ENCODE measurements at regions not wholly inside any gene's neighbourhood (a gene's known extent, or its start where the extent isn't known, plus 50 kb on each side); places are given as distances from the start of the nearest gene placed in this dataset.

GRCh38 chr5:163695830-163696578 is 190.6 kb downstream of the MAT2B start:
- no peaks in the 10 kb centered on the region for H3K9me3 ChIP-seq (ENCODE audit: low read depth, low read length)
- DNase-seq (ENCODE audit: low read depth, low spot score): no peak
- TF ChIP-seq FOXP2 (optimal IDR thresholded peaks at IDR 0.05; ENCODE audit: control extremely low read depth, extremely low read length, insufficient read depth) (no peak), EZH2 (IDR thresholded peaks at IDR 0.05) (no peak), POLR2AphosphoS5 (IDR thresholded peaks at IDR 0.05; ENCODE audit: borderline replicate concordance, low read depth, low read length) (no peak)
- H3K36me3 ChIP-seq (ENCODE audit: insufficient read depth, low read length): no peaks in the 10 kb centered on the region
- H3K27ac ChIP-seq: no peak overlapping the region
- no peak overlapping the region for H3K4me3 ChIP-seq
- H3K9ac ChIP-seq (ENCODE audit: insufficient read length): no peak overlapping the region

- no peak for TF ChIP-seq POLR2AphosphoS5 (IDR thresholded peaks at IDR 0.05; ENCODE audit: borderline replicate concordance, low read depth, low read length)
- TF ChIP-seq EZH2 (IDR thresholded peaks at IDR 0.05): no peak
- TF ChIP-seq FOXP2 (optimal IDR thresholded peaks at IDR 0.05; ENCODE audit: control extremely low read depth, extremely low read length, insufficient read depth): no peak
- Histone ChIP-seq H3K4me3 (no peak overlapping the region), H3K27ac (no peak overlapping the region), H3K9me3 (ENCODE audit: low read depth, low read length) (no peaks in the 10 kb centered on the region), H3K9ac (ENCODE audit: insufficient read length) (no peak overlapping the region), H3K36me3 (ENCODE audit: insufficient read depth, low read length) (no peaks in the 10 kb centered on the region)
- DNase-seq (ENCODE audit: low read depth, low spot score): no peak
These were observed 191.1 kb downstream of the MAT2B start for GRCh38 chr5:163696579-163696887.

GRCh38 chr5:163706053-163706771 is 200.8 kb downstream of the MAT2B start:
- H3K27ac ChIP-seq: no peak overlapping the region
- no peaks in the 10 kb centered on the region for H3K36me3 ChIP-seq (ENCODE audit: insufficient read depth, low read length)
- DNase-seq (ENCODE audit: low read depth, low spot score): no peak
- TF ChIP-seq FOXP2 (optimal IDR thresholded peaks at IDR 0.05; ENCODE audit: control extremely low read depth, extremely low read length, insufficient read depth) (no peak), POLR2AphosphoS5 (IDR thresholded peaks at IDR 0.05; ENCODE audit: borderline replicate concordance, low read depth, low read length) (no peak)
- H3K9me3 ChIP-seq (ENCODE audit: low read depth, low read length): no peaks in the 10 kb centered on the region
- no peak overlapping the region for H3K4me3 ChIP-seq
- no peak overlapping the region for H3K9ac ChIP-seq (ENCODE audit: insufficient read length)

- DNase-seq (ENCODE audit: low read depth, low spot score): no peak
- no peak overlapping the region for H3K27ac ChIP-seq
- no peak overlapping the region for H3K9ac ChIP-seq (ENCODE audit: insufficient read length)
- no peak overlapping the region for H3K4me3 ChIP-seq
- H3K9me3 ChIP-seq (ENCODE audit: low read depth, low read length): no peaks in the 10 kb centered on the region
- no peaks in the 10 kb centered on the region for H3K36me3 ChIP-seq (ENCODE audit: insufficient read depth, low read length)
- TF ChIP-seq FOXP2 (optimal IDR thresholded peaks at IDR 0.05; ENCODE audit: control extremely low read depth, extremely low read length, insufficient read depth) (no peak), EZH2 (IDR thresholded peaks at IDR 0.05) (no peak), POLR2AphosphoS5 (IDR thresholded peaks at IDR 0.05; ENCODE audit: borderline replicate concordance, low read depth, low read length) (no peak)
These were observed 206.6 kb downstream of the MAT2B start for GRCh38 chr5:163712011-163712410.

- H3K4me3 ChIP-seq: no peak overlapping the region
- no peak overlapping the region for H3K9ac ChIP-seq (ENCODE audit: insufficient read length)
- H3K27ac ChIP-seq: no peak overlapping the region
- no peaks in the 10 kb centered on the region for H3K9me3 ChIP-seq (ENCODE audit: low read depth, low read length)
- TF ChIP-seq POLR2AphosphoS5 (IDR thresholded peaks at IDR 0.05; ENCODE audit: borderline replicate concordance, low read depth, low read length) (no peak), FOXP2 (optimal IDR thresholded peaks at IDR 0.05; ENCODE audit: control extremely low read depth, extremely low read length, insufficient read depth) (no peak), EZH2 (IDR thresholded peaks at IDR 0.05) (no peak)
- H3K36me3 ChIP-seq (ENCODE audit: insufficient read depth, low read length): no peaks in the 10 kb centered on the region
- DNase-seq (ENCODE audit: low read depth, low spot score): no peak
These were observed 212.9 kb downstream of the MAT2B start for GRCh38 chr5:163718272-163718671.

GRCh38 chr5:163724305-163724704 is 218.9 kb downstream of the MAT2B start:
- H3K9ac ChIP-seq (ENCODE audit: insufficient read length): no peak overlapping the region
- H3K9me3 ChIP-seq (ENCODE audit: low read depth, low read length): no peaks in the 10 kb centered on the region
- no peak for DNase-seq (ENCODE audit: low read depth, low spot score)
- H3K36me3 ChIP-seq (ENCODE audit: insufficient read depth, low read length): no peaks in the 10 kb centered on the region
- H3K27ac ChIP-seq: no peak overlapping the region
- TF ChIP-seq FOXP2 (optimal IDR thresholded peaks at IDR 0.05; ENCODE audit: control extremely low read depth, extremely low read length, insufficient read depth): no peak
- TF ChIP-seq POLR2AphosphoS5 (IDR thresholded peaks at IDR 0.05; ENCODE audit: borderline replicate concordance, low read depth, low read length): no peak
- no peak for TF ChIP-seq EZH2 (IDR thresholded peaks at IDR 0.05)
- no peak overlapping the region for H3K4me3 ChIP-seq

- Histone ChIP-seq H3K27ac (no peak overlapping the region), H3K9me3 (ENCODE audit: low read depth, low read length) (no peaks in the 10 kb centered on the region), H3K4me3 (no peak overlapping the region), H3K9ac (ENCODE audit: insufficient read length) (no peak overlapping the region), H3K36me3 (ENCODE audit: insufficient read depth, low read length) (no peaks in the 10 kb centered on the region)
- DNase-seq (ENCODE audit: low read depth, low spot score): no peak
- TF ChIP-seq FOXP2 (optimal IDR thresholded peaks at IDR 0.05; ENCODE audit: control extremely low read depth, extremely low read length, insufficient read depth) (no peak), POLR2AphosphoS5 (IDR thresholded peaks at IDR 0.05; ENCODE audit: borderline replicate concordance, low read depth, low read length) (no peak), EZH2 (IDR thresholded peaks at IDR 0.05) (no peak)
These were observed 221.6 kb downstream of the MAT2B start for GRCh38 chr5:163727028-163727427.

GRCh38 chr5:163730206-163730756 is 224.9 kb downstream of the MAT2B start:
- H3K4me3 ChIP-seq: no peak overlapping the region
- DNase-seq (ENCODE audit: low read depth, low spot score): no peak
- no peak overlapping the region for H3K9ac ChIP-seq (ENCODE audit: insufficient read length)
- no peak overlapping the region for H3K27ac ChIP-seq
- no peaks in the 10 kb centered on the region for H3K36me3 ChIP-seq (ENCODE audit: insufficient read depth, low read length)
- no peak for TF ChIP-seq EZH2 (IDR thresholded peaks at IDR 0.05)
- TF ChIP-seq POLR2AphosphoS5 (IDR thresholded peaks at IDR 0.05; ENCODE audit: borderline replicate concordance, low read depth, low read length): no peak
- TF ChIP-seq FOXP2 (optimal IDR thresholded peaks at IDR 0.05; ENCODE audit: control extremely low read depth, extremely low read length, insufficient read depth): no peak
- no peaks in the 10 kb centered on the region for H3K9me3 ChIP-seq (ENCODE audit: low read depth, low read length)
